ENCODE measurements at regions not wholly inside any gene's neighbourhood (a gene's known extent, or its start where the extent isn't known, plus 50 kb on each side); places are given as distances from the start of the nearest gene placed in this dataset.
A peak's percentile ranks its signal among the peaks of the same experiment; 100 is the strongest.

DNA sequence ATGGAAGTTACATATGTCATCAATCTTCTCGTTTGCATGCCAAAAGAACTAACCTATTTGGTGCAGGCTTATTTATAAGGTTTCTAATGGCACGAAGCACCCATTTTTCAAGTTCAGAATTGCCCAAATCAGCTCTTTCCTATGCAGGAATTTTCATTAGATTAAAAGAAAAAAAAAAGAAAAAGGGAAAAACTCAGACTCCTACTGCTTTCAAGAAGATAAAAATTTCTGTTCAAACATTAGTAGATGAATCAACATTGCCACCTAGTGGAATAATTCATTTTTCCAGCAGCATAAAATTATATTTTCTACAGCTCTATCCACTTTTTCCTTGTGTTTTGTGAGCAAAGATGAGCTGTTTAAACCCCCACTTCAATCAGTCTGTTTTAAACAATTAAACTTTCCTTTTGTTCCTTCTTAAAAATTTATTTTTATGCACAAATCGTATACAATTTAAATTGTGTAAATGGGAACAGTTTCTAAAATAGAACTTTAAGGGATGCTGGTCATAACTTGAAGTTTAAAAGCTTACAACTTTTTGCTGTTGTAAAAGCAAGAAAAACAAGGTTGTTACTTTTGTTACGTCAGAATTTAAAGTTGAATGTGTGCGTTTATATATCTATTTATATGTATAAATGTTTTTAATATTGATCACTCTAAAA is 309.9 kb downstream of the ARAP2 start:
- DNase-seq (ENCODE audit: low spot score), result no peak
- peak; percentile 6 for ATAC-seq (ENCODE audit: low FRiP score)
- TF ChIP-seq, protein P1, sequence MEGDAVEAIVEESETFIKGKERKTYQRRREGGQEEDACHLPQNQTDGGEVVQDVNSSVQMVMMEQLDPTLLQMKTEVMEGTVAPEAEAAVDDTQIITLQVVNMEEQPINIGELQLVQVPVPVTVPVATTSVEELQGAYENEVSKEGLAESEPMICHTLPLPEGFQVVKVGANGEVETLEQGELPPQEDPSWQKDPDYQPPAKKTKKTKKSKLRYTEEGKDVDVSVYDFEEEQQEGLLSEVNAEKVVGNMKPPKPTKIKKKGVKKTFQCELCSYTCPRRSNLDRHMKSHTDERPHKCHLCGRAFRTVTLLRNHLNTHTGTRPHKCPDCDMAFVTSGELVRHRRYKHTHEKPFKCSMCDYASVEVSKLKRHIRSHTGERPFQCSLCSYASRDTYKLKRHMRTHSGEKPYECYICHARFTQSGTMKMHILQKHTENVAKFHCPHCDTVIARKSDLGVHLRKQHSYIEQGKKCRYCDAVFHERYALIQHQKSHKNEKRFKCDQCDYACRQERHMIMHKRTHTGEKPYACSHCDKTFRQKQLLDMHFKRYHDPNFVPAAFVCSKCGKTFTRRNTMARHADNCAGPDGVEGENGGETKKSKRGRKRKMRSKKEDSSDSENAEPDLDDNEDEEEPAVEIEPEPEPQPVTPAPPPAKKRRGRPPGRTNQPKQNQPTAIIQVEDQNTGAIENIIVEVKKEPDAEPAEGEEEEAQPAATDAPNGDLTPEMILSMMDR (IDR thresholded peaks at IDR 0.05), result no peak

DNA sequence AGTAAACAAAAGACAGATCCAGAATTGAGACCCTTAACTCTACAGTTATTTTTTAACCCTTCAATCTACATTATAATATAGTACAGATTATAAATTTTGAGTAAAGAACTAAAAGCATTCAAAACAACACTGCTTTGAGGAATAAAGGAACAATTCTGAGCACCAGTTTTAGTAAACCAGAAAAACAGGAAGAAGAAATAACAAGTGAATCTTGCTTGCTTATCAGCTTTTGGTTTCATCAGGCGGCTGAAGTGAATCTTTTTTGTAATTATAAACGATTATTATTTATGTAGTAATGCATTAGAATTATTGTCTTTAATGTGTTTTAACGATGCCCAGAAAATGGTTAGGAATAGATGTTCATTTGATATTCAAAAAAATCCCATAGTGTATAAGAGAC is 305.4 kb downstream of the ARAP2 start:
- ATAC-seq (ENCODE audit: low FRiP score), result no peak
- DNase-seq (ENCODE audit: low spot score), result no peak
- TF ChIP-seq, protein P1 (IDR thresholded peaks at IDR 0.05), result no peak

DNA sequence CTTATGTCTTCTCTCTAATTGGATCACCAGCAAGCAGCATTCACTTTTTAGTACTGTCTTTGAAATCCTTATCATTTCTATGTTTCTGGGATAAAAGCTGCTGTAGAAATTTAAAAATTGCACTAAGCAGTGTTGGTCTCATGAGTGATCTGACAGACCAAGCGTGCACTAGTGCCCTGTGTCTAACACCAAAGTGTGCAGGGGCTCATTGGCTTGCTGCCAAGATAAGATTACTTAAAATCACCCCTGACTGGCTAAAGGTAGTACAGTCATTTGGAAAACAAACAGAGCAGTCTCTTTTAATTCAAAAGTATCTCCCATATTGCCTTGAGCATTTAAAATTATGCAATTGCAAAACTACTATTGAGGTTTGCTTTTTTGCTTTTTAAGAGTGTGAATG is 304.6 kb downstream of the ARAP2 start:
- DNase-seq (ENCODE audit: low spot score) (no peak), ATAC-seq (ENCODE audit: low FRiP score) (no peak)
- TF ChIP-seq, protein P1 (IDR thresholded peaks at IDR 0.05), result no peak

DNA sequence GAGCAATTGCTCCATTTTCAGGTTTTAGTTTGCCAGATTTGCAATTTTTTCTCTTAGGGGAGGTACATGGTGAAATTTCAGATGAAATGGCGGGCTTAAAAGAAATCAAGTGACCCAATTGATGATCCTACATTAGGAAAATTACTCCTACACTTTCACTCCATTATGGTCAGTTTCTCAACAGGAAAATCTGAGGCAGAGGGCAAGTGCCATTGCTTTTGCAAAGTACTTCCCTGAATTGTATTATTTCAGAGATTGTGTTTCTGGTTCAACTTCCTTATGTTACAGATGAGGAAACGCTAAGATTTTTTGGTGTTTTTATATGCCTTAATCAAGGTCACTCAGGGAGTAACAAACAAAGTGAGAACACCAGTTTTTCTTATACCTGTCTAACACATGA is 302.2 kb downstream of the ARAP2 start:
- TF ChIP-seq, protein P1 (IDR thresholded peaks at IDR 0.05), result no peak
- ATAC-seq (ENCODE audit: low FRiP score), result no peak
- DNase-seq (ENCODE audit: low spot score), result no peak

DNA sequence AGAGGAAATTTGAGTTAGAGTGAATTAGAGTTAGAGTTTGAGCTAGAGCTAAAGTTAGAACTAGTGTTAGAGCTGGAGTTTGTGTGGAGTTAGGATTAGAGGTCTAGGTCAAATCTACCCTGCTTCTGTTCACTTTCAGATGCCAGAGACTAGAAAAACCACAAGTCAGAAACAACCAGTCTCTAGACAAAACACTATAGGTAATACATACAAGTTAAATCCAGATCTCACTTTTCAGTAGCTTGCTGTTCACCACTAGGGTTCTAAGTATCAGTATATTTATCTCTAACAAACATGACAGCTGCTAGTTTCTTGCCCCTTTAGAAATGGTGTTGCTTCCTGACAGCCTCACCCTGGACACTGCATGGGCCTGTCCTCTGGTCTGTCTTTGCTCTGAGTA is 300.7 kb downstream of the ARAP2 start:
- DNase-seq (ENCODE audit: low spot score) (no peak), ATAC-seq (ENCODE audit: low FRiP score) (no peak)
- TF ChIP-seq, protein P1 (IDR thresholded peaks at IDR 0.05), result no peak

DNA sequence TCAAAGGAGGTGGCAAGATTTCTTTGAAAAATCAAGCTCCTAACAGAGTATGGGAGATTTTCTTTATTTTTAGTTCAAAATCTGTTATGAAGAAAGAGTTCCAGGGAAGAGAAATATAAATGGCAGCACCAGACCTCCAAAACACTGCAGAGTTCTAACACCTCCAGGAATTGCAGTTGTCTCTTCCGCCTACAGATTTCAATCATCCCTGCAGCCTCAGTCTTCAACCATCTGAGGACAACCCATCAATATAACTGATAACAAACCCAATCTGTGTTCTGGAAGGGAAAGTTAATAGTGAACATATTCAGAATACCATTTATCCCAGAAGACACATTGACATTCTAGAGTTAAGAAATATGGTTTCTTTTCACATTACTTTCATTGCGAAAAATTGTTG is 296.1 kb downstream of the ARAP2 start:
- ATAC-seq (ENCODE audit: low FRiP score) (no peak), DNase-seq (ENCODE audit: low spot score) (no peak)
- TF ChIP-seq, protein P1 (IDR thresholded peaks at IDR 0.05), result no peak

DNA sequence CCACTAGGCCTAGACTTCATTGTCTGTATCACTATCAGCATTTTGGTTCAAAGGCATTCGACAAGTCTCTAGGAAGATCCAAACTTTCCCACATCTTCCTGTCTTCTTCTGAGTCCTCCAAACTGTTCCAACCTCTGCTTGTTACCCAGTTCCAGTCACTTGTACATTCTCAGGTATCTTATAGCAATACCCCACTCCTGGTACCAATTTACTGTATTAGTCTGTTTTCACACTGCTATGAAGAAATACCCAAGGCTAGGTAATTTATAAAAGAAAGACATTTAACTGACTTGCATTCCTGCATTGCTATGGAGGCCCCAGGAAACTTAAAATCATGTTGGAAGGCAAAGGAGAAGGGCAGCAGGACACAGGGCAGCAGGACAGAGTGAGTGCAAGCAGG is 293.9 kb downstream of the ARAP2 start:
- TF ChIP-seq, protein P1 (IDR thresholded peaks at IDR 0.05), result no peak
- DNase-seq (ENCODE audit: low spot score) (no peak), ATAC-seq (ENCODE audit: low FRiP score) (no peak)

All from omental fat pad (tissue), 3 donors.